ENCODE measurements at regions not wholly inside any gene's neighbourhood (a gene's known extent, or its start where the extent isn't known, plus 50 kb on each side); places are given as distances from the start of the nearest gene placed in this dataset.

GRCh38 chr1:83508485-83509151 is 490.3 kb downstream of the TTLL7 start:
- TF ChIP-seq CTCF (IDR thresholded peaks at IDR 0.05; ENCODE audit: low read depth, low read length, poor library complexity, severe bottlenecking), result no peak
- no peak for TF ChIP-seq EZH2phosphoT487 (IDR thresholded peaks at IDR 0.05; ENCODE audit: borderline replicate concordance, low read length)
